Right forelimb (tissue), 1 donor: ENCODE measurements at regions not wholly inside any gene's neighbourhood (a gene's known extent, or its start where the extent isn't known, plus 50 kb on each side); places are given as distances from the start of the nearest gene placed in this dataset.
"Not testable (repeated sequence)": the region's sequence is repeated elsewhere in the genome, so short reads cannot be mapped to it uniquely, and the experiment has no call there.

Experiments used
- DNase-seq: peaks from one replicate; pipeline ENCODE4 v3.0.0-alpha.2; 2018

DNA sequence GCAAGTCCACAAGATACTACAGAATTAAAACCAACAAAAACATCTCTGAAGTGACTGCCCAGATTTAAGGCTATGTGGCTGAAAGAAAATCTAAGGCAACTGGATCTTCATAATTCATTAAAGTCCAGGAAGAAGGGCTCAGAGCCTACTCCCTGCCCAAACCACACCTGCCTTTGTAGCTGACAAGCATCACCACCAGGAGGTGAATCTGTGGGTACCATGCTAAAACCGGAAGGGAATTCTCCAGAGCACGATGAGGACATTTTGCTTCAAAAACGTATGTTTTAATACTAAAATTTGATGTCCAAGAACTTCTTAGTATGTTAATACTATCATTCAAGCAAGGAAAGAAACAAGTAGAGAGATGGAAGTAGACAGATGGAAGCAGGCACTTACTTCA is 495.9 kb upstream of the NECTIN3 start:
- no peak for DNase-seq

DNA sequence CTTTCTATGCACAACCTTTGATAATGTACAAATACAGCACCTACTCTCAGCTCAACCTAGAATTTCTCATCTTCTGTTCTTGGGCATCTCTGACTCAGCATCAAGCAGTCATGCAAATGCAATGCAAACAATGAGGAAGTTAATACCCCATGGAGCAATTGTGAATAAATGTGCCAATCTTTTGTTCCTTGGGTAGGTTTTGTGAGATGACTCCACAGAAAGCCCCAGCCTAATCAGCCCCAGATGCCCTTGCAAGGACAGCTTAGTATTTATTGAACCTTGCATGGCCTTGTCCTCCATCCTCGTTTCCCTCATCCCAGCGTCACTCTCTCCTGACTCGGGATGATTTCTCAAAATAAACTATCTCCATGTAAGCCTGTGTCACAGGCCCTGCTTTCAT is 494.7 kb upstream of the NECTIN3 start:
- no peak for DNase-seq

DNA sequence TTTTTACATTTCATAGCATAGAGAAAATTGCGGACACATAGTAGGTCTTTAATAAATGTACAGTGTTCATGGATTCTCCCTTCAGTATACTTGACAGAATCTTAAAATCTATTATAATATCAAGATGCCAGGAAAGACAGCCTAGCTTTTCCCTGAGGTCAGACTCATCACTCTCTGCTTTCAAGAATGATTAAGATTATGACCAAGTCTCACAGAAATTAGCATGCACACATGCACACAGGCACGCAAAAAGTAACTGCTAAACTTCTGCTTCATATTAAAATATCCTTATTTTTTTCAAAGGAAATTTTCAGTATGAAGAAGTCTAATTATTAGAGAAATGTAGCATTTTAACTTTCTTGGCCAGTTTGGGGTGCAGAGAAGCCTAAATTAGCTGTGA is 493.8 kb upstream of the NECTIN3 start:
- DNase-seq: no peak

DNA sequence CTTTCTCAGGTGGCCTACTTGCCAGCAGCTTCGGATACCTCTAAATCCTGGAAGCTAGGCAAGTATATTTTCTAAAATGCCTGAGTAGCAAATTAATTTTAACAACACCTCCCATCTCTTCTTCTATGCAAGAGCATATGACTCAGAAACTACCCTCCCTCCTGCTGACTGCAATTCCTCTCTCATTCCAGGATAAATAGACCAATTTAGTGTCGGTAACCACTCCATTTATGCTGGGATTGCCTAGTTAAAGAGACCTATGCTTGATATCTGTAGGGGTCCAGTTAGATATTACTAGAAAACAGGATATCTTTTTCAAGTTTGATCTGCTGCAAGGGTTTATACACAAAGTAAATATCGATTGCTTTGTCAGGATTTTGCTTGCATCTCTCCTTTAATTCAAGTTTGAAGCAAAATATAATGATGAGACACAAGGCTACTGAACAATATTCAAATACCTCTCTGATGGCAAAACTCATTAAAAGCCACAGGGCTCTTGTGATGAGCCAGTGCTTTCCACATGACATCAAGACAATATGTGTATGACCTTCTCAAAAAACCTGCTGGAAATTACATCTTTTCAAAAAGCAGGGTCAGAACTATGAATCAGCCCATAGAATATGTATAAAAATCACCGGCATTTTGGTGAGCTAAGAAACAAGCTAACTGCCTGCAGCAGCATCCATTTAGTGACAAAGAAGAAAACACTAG is 491.6 kb upstream of the NECTIN3 start:
- DNase-seq: no peak

DNA sequence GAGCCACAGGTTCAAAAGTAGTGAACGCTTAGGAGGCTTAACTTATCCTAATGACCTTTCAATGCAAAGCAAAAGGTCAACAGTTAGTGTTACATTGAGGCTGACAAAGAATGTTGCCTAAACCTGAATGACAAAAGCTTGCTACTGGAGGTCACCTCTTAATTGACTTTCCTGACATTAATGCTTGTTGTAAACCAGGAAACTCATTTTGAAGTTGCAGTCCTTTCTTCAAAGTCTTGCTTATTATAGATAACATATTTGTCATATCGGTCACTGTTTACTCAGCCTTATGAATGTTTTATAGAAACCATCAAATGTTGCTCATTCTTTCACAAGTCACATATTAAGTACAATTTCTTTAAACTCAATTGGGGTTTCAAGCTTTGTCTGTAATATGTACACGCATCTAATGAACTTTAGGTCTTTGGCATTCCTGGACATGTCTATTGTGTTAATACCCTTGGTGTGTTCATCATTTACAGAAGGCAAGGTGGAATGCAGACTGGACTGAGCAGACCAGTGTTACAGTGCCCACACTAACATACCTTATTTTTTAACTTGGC is 488.2 kb upstream of the NECTIN3 start:
- DNase-seq: no peak

DNA sequence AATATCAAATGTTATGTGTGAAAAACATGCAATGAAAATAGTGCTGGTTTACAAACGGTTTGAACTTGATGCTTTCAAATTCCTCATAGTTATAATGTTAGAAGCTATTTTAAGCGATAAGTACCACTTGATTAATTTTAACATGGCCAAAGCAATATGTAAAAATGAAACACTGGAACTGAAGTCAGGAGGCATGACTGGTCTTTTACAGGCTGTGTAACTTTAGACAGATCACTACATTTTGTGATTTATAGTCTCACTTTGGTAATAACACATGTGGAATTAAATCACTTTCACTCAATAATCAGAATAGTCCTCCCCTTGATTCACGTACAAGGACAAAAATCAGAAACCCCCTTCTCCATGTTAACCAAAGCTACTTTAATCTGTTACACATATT is 482.7 kb upstream of the NECTIN3 start:
- no peak for DNase-seq

DNA sequence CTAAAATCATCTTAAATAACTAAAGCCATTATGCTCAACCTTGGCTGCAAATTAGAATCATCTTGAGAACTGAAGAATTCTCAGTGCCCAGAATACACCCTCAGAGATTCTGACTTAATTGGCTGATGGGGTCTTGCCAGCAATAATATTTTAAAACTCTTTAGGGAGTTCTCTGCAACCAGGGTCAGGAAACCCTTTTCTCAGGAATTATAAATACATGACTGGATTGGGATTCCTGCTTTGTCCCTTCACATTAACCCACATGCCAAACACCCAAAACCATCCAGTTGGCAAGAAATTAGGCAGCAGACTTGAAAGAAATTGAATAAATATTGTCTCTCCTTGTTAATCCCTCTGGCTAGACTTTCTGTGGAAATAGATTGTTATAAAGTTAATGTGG is 482.3 kb upstream of the NECTIN3 start:
- DNase-seq: no peak

- DNase-seq: no peak
Observed at GRCh38 chr3:110593749-110594148, 477.9 kb upstream of the NECTIN3 start.

DNA sequence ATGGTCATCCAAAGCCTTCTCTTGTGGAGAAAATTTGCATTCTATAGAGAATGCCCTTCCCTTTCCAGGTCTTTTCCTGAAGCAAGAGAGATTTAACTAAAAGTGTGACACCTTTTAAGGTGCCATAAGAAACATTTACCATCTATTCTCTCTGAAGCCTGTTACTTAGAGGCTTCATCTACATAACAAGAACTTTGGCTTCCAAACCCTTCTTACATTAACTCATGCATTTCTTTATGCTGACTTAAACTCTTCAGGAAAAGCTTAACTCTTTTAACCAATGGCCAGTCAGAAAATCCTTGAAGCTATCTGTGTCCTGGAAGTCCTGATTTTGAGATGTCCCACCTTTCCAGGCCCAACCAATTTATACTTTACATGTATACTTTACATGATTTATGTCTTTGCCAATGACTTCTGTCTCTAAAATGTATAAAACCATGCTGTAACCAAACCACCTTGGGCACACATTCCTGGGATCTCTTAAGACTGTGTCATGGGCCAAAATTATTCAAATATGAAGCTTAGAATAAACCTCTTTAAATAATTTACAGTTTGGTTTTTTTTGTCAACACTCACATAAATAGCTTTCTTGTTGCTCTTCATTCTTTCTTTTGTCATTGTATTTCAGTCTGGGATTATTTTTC is 472.6 kb upstream of the NECTIN3 start:
- no peak for DNase-seq

- no peak for DNase-seq
Observed at GRCh38 chr3:110608566-110608965, 463.1 kb upstream of the NECTIN3 start.

DNA sequence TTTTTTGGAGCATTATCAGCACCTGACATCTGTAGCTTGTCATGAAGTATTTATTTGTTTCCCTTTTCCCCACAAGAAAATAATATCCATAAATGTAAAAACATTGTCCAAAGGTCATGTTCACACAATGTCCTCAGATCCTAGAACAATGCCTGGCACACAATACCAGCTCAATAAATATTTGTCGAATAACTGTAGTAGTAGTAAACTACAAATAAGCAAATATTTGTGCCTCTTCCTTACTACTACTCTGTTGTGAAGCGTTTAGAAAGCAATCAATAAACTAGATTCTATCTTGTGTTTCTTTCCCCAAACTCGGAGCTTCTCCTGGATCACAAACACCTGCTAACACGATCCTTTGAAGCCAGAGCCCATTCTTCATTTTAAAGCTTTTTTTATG is 459.6 kb upstream of the NECTIN3 start:
- no peak for DNase-seq

- DNase-seq: no peak
Observed at GRCh38 chr3:110614186-110614585, 457.4 kb upstream of the NECTIN3 start.

- DNase-seq: no peak
Observed at GRCh38 chr3:110615454-110615853, 456.2 kb upstream of the NECTIN3 start.

DNA sequence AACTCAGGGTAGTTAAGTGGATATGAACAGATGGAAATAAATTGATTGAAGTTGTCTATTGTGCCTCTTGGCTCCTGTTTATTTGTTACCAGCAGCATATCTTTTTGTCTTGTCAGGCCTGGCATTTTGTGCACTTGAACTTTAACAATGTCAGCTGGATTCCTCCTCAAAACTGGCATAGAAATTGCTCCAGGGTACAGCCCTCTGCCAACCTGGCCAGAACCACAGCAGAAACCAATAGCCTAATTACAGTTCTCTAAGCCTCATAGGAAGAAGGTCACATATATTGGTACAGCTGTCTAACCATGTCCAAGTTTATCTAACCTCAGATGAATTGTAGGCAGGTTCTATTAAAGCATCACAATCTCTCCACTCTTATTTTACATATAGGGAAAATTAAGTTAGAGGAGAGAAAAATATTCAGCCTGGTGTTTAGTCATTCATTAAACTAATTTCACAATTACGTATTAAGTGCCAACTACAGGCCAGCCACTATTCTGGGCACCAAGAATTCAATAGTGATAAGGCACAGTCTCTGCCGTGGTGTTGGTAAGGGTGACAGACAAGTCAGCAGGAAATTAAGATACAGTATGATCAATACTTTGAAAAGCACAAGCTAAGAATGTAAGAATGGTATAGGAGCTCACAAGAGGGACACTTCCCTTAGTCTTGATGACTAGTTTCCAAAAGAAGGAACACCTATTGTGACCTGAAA is 452.9 kb upstream of the NECTIN3 start:
- DNase-seq: no peak

DNA sequence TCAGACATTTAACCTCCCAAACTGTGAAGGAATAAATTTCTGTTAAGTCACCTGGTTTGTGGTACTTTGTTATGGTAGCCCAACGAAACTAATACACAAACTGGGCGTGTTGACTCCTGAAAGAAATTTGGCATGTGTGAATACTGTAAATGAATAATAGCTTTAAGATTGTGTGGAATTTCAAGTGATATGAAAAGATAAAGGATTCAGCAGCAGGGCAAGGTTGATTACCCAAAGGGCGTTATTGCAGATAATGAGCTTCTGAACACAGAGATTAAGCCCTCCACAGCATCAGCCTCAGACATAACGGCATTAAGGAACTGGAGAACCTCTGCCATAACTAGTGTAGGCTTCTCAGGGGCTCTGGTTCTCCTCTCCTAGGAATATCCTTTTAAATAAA is 451.5 kb upstream of the NECTIN3 start:
- no peak for DNase-seq

GRCh38 chr3:110623571-110623970 is 448.0 kb upstream of the NECTIN3 start:
- DNase-seq: no peak

GRCh38 chr3:110624576-110624975 is 447.0 kb upstream of the NECTIN3 start:
- DNase-seq: no peak

GRCh38 chr3:110625201-110625747 is 446.3 kb upstream of the NECTIN3 start:
- DNase-seq: no peak

GRCh38 chr3:110626652-110627111 is 444.9 kb upstream of the NECTIN3 start:
- DNase-seq: not testable (repeated sequence)

- no peak for DNase-seq
Observed at GRCh38 chr3:110628650-110629301, 442.8 kb upstream of the NECTIN3 start.

DNA sequence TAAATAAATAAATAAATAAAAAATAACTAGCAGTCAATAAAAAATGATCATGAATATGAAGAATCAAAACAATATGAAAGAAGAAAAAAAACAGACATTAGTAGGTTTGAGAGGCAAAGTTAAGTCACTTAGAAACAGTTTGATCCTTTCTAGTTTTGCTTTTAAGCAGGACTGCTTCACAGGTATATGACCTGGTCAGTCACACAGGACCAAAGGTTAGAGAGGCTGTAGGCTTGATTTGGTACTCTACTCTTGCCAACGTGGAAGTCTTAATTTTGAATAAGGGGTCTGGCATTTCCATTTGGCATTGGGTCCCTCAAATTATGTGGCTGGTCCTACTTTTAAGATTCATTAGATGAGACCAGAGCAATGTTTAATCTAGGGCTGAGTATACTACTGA is 441.7 kb upstream of the NECTIN3 start:
- DNase-seq: no peak

- DNase-seq: no peak
Observed at GRCh38 chr3:110644203-110644602, 427.4 kb upstream of the NECTIN3 start.

GRCh38 chr3:110646055-110646454 is 425.6 kb upstream of the NECTIN3 start:
- no peak for DNase-seq
